ENCODE measurements at regions not wholly inside any gene's neighbourhood (a gene's known extent, or its start where the extent isn't known, plus 50 kb on each side); places are given as distances from the start of the nearest gene placed in this dataset.

- no peak for ATAC-seq
- TF ChIP-seq CSDC2 (CRISPR knock-in tag; IDR thresholded peaks at IDR 0.05): no peak
- no peak for TF ChIP-seq SNAI2 (CRISPR knock-in tag; IDR thresholded peaks at IDR 0.05)
- TF ChIP-seq ZNF8 (CRISPR knock-in tag; IDR thresholded peaks at IDR 0.05): no peak
- TF ChIP-seq CSRNP3 (CRISPR knock-in tag; IDR thresholded peaks at IDR 0.05): no peak
- TF ChIP-seq ZC3H10 (CRISPR knock-in tag; IDR thresholded peaks at IDR 0.05): no peak
- TF ChIP-seq TCF4 (CRISPR knock-in tag; IDR thresholded peaks at IDR 0.05; ENCODE audit: borderline replicate concordance): no peak
- TF ChIP-seq ISL1 (CRISPR knock-in tag; IDR thresholded peaks at IDR 0.05): no peak
- TF ChIP-seq TSHZ2 (CRISPR knock-in tag; IDR thresholded peaks at IDR 0.05): no peak
- no peak for TF ChIP-seq PATZ1 (CRISPR knock-in tag; IDR thresholded peaks at IDR 0.05; ENCODE audit: borderline replicate concordance)
- TF ChIP-seq GLIS3 (CRISPR knock-in tag; IDR thresholded peaks at IDR 0.05): no peak
These were observed 64.8 kb upstream of the NAV2 start for GRCh38 chr11:19647816-19648215.

- peak; percentile 86 for ATAC-seq
- TF ChIP-seq TCF4 (CRISPR knock-in tag; IDR thresholded peaks at IDR 0.05; ENCODE audit: borderline replicate concordance): peak; percentile 22; the same call in 1 of the 2 replicates
- TF ChIP-seq ISL1 (CRISPR knock-in tag; IDR thresholded peaks at IDR 0.05): peak; percentile 59
- TF ChIP-seq TSHZ2 (CRISPR knock-in tag; IDR thresholded peaks at IDR 0.05): no peak
These were observed 65.7 kb upstream of the NAV2 start for GRCh38 chr11:19646921-19647320.

GRCh38 chr11:19646308-19646707 is 66.3 kb upstream of the NAV2 start:
- ATAC-seq: peak; percentile 36

GRCh38 chr11:19644316-19644715 is 68.3 kb upstream of the NAV2 start:
- ATAC-seq: no peak
- no peak for TF ChIP-seq TOX (CRISPR knock-in tag; IDR thresholded peaks at IDR 0.05; ENCODE audit: borderline replicate concordance)
- no peak for TF ChIP-seq PPARA (CRISPR knock-in tag; IDR thresholded peaks at IDR 0.05; ENCODE audit: borderline replicate concordance)
- no peak for TF ChIP-seq ZNF70 (CRISPR knock-in tag; IDR thresholded peaks at IDR 0.05)
- TF ChIP-seq RARB (CRISPR knock-in tag; IDR thresholded peaks at IDR 0.05): no peak
- TF ChIP-seq ZFP30 (CRISPR knock-in tag; IDR thresholded peaks at IDR 0.05): no peak
- TF ChIP-seq CSDC2 (CRISPR knock-in tag; IDR thresholded peaks at IDR 0.05): no peak

More at GRCh38 chr11:19646308-19646707, 66.3 kb upstream of the NAV2 start:
- TF ChIP-seq ZFP3 (CRISPR knock-in tag; IDR thresholded peaks at IDR 0.05): no peak
- no peak for TF ChIP-seq ISL1 (CRISPR knock-in tag; IDR thresholded peaks at IDR 0.05)
- TF ChIP-seq ZNF565 (CRISPR knock-in tag; conservative IDR thresholded peaks at IDR 0.05; ENCODE audit: low read depth): no peak
- TF ChIP-seq CSRNP3 (CRISPR knock-in tag; IDR thresholded peaks at IDR 0.05): no peak
- no peak for TF ChIP-seq ARNTL (CRISPR knock-in tag; IDR thresholded peaks at IDR 0.05; ENCODE audit: borderline replicate concordance, low read depth)
- no peak for TF ChIP-seq ESRRG (CRISPR knock-in tag; IDR thresholded peaks at IDR 0.05)
